Spleen (tissue), 7 donors: ENCODE measurements at regions not wholly inside any gene's neighbourhood (a gene's known extent, or its start where the extent isn't known, plus 50 kb on each side); places are given as distances from the start of the nearest gene placed in this dataset.

ENCODE experiments used
- CTCF ChIP-seq, 11 experiments: fragments of 200-600 bp in 7 of 11; fragments of 450-650 bp in 4 of 11; sonication (generic) in 4 of 11; IDR thresholded peaks in 8 of 11; conservative IDR thresholded peaks in 3 of 11; 1 replicate in 7 of 11; 2 replicates in 4 of 11; pipeline versions ENCODE4 v1.4.0 to v1.8.0; 2016 to 2021; ENCODE audit warnings: antibody characterized with exemption in 11 of 11, inconsistent platforms in 4 of 11, mild to moderate bottlenecking in 1 of 11
- POLR2A ChIP-seq, 3 donors: fragments of 450-650 bp; IDR thresholded peaks; one replicate each; pipeline ENCODE4 v1.5.1; 2017; ENCODE audit warnings: antibody characterized with exemption in 3 of 3, mild to moderate bottlenecking in 1 of 3
- donor health status: DM: no; HTN: no; CAD: no; lungs with moderate emphysema.
- donor health status: DM: no; HTN: no; CAD: no.
- donor health status: DM: no; HTN: no; CAD: no.

- no peak for TF ChIP-seq CTCF (IDR thresholded peaks at IDR 0.05 in 8 of 11, conservative IDR thresholded peaks at IDR 0.05 in 3 of 11)
- no peak for TF ChIP-seq POLR2A (IDR thresholded peaks at IDR 0.05)
Observed at GRCh38 chr14:81971911-81972310, 438.3 kb upstream of the SEL1L start.
